ENCODE measurements at regions not wholly inside any gene's neighbourhood (a gene's known extent, or its start where the extent isn't known, plus 50 kb on each side); places are given as distances from the start of the nearest gene placed in this dataset.

DNA sequence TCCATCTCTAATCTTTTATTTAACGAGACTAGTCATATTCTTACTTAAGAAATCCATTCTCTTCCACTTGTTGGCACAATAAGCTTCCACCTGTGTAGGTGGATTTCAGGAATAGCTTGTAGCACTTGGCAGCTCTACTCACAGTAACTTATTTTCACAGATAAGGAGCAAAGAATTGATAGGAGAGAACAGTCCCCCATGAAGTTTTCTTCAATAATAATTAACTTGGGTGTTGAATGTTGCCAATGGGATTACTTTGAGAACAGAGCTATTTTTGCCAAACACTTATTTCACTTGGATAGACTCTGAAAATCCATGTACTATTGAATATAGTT, 1388.6 kb upstream of the PIK3C3 start:
- TF ChIP-seq REST (IDR thresholded peaks at IDR 0.05; ENCODE audit: insufficient read depth in 1 of 2, low read depth in 2 of 2, low read length in 2 of 2) (no peak), TAF1 (IDR thresholded peaks at IDR 0.05; ENCODE audit: borderline replicate concordance, insufficient read depth, low read length) (no peak), POLR2AphosphoS5 (IDR thresholded peaks at IDR 0.05; ENCODE audit: low read depth, low read length) (no peak), SIN3A (IDR thresholded peaks at IDR 0.05; ENCODE audit: borderline replicate concordance, insufficient read depth, low read length) (no peak)

Data from PFSK-1 (cell line).